Keratinocyte (primary cell): ENCODE measurements at regions not wholly inside any gene's neighbourhood (a gene's known extent, or its start where the extent isn't known, plus 50 kb on each side); places are given as distances from the start of the nearest gene placed in this dataset.

Source experiments
- DNase-seq: peaks from one replicate; pipeline ENCODE4 v3.0.0-alpha.2; 2011; ENCODE audit warnings: low read depth, missing footprints, low spot score
- FAIRE-seq: peaks from 2 replicates; lab custom pipeline; 2011; peaks lifted over from hg19 to GRCh38; lab: Jason Lieb, UNC
- H2AFZ ChIP-seq: 2 replicates; pipeline ENCODE4 v1.6.0; 2012; ENCODE audit warnings: low read length, control low read depth, inconsistent platforms; ENCODE audit not compliant: control insufficient read depth
- H3K27ac ChIP-seq: 2 replicates; pipeline ENCODE4 v1.5.1; 2011; ENCODE audit warnings: low read length; ENCODE audit not compliant: control insufficient read depth, insufficient read depth
- H3K27me3 ChIP-seq: 3 replicates; pipeline ENCODE4 v1.6.0; 2011; ENCODE audit warnings: low read length; ENCODE audit not compliant: control insufficient read depth, insufficient read depth; ENCODE audit errors: extremely low read depth
- H3K36me3 ChIP-seq, 2 experiments: 2 replicates in 1 of 2; 3 replicates in 1 of 2; pipeline ENCODE4 v1.5.1; 2011; ENCODE audit warnings: low read length in 2 of 2, mild to moderate bottlenecking in 1 of 2; ENCODE audit not compliant: control insufficient read depth in 2 of 2, insufficient read depth in 2 of 2; ENCODE audit errors: extremely low read depth in 1 of 2
- H3K4me1 ChIP-seq: 3 replicates; pipeline ENCODE4 v1.5.1; 2011; ENCODE audit warnings: low read length; ENCODE audit not compliant: control insufficient read depth, insufficient read depth; ENCODE audit errors: extremely low read depth
- H3K4me2 ChIP-seq: 3 replicates; pipeline ENCODE4 v1.6.0; 2011; ENCODE audit warnings: low read depth, low read length; ENCODE audit not compliant: control insufficient read depth, insufficient read depth; ENCODE audit errors: extremely low read depth
- H3K4me3 ChIP-seq, 3 experiments: fragments of 200-600 bp in 1 of 3; sonication (generic) in 1 of 3; 2 replicates in 2 of 3; 3 replicates in 1 of 3; pipeline ENCODE4 v1.5.1; 2011 to 2016; ENCODE audit warnings: low read length in 3 of 3, mild to moderate bottlenecking in 3 of 3, control low read depth in 2 of 3, inconsistent platforms in 1 of 3, low read depth in 1 of 3, mixed read lengths in 1 of 3, mixed run types in 1 of 3, moderate library complexity in 1 of 3; ENCODE audit not compliant: control insufficient read depth in 2 of 3, insufficient read depth in 2 of 3; ENCODE audit errors: extremely low read depth in 1 of 3
- H3K79me2 ChIP-seq: 2 replicates; pipeline ENCODE4 v1.6.0; 2012; ENCODE audit warnings: low read length; ENCODE audit not compliant: control insufficient read depth, insufficient read depth
- H3K9ac ChIP-seq: 3 replicates; pipeline ENCODE4 v1.6.0; 2011; ENCODE audit warnings: low read length; ENCODE audit not compliant: control insufficient read depth, insufficient read depth; ENCODE audit errors: extremely low read depth
- H3K9me1 ChIP-seq: 3 replicates; pipeline ENCODE4 v1.6.0; 2011; ENCODE audit warnings: low read length; ENCODE audit not compliant: control insufficient read depth, insufficient read depth; ENCODE audit errors: extremely low read depth
- H3K9me3 ChIP-seq: 2 replicates; pipeline ENCODE4 v1.5.1; 2012; ENCODE audit warnings: low read depth, low read length; ENCODE audit not compliant: control insufficient read depth
- H4K20me1 ChIP-seq: 3 replicates; pipeline ENCODE4 v1.6.0; 2011; ENCODE audit warnings: low read length; ENCODE audit not compliant: control insufficient read depth, insufficient read depth; ENCODE audit errors: extremely low read depth
- CTCF ChIP-seq, 3 experiments: IDR thresholded peaks in 1 of 3; conservative IDR thresholded peaks in 1 of 3; optimal IDR thresholded peaks in 1 of 3; 2 replicates in 2 of 3; 3 replicates in 1 of 3; pipeline versions ENCODE3 to v1.5.1; 2011; ENCODE audit warnings: low read length in 3 of 3, mild to moderate bottlenecking in 3 of 3, moderate library complexity in 2 of 3, control low read depth in 1 of 3, inconsistent platforms in 1 of 3; ENCODE audit not compliant: insufficient read depth in 2 of 3; ENCODE audit errors: extremely low read depth in 1 of 3
- EZH2 ChIP-seq: IDR thresholded peaks from one replicate; pipeline ENCODE4 v1.6.1; 2012; ENCODE audit warnings: inconsistent platforms, mild to moderate bottlenecking, low read length, moderate library complexity
- dilution Hi-C: fragments of 300-500 bp; cut with MboI; formaldehyde crosslinking; loops from one replicate; pipeline ENCODE4 v1.7.0; 2020; ENCODE audit warnings: low sequenced_read_pairs; ENCODE audit not compliant: extremely low pct_ligation_motif_present

DNA sequence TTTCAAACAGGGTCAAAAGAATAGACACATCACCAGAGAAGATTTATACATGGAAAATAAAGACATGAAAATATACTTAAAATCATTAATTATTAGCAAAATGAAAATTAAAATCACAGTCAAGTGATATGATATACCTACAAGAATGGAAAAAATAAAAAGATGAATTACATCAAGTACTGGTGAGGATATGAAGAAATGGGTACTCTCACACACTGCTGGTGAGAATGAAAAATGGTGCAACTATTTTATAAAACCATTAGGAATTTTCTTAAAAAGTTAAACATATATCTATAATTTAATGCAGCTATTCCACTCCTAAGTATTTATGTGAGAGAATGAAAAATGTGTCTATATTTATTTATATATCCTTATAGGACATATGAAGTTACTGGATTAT is 136.3 kb upstream of the GRIK2 start:
- Histone ChIP-seq H3K9ac (no peak overlapping the region), H2AFZ (no peak overlapping the region), H3K4me2 (no peak overlapping the region), H3K9me1 (no peaks in the 10 kb centered on the region), H3K27me3 (no peaks in the 10 kb centered on the region), H3K27ac (no peak overlapping the region), H3K4me3 (no peak overlapping the region), H3K4me1 (no peaks in the 10 kb centered on the region), H3K79me2 (no peaks in the 10 kb centered on the region), H3K36me3 (no peaks in the 10 kb centered on the region), H4K20me1 (no peaks in the 10 kb centered on the region), H3K9me3 (no peaks in the 10 kb centered on the region)
- FAIRE-seq (no peak), DNase-seq (no peak)
- dilution Hi-C loops = no loop called here
- TF ChIP-seq CTCF (optimal IDR thresholded peaks at IDR 0.05 in 1 of 3, IDR thresholded peaks at IDR 0.05 in 1 of 3, conservative IDR thresholded peaks at IDR 0.05 in 1 of 3; ENCODE audit: extremely low read depth in 1 of 3, insufficient read depth in 2 of 3, low read length in 3 of 3) = no peak
- no peak for TF ChIP-seq EZH2

- H2AFZ ChIP-seq = no peak overlapping the region
- H3K4me2 ChIP-seq = no peak overlapping the region
- H3K4me3 ChIP-seq = no peak overlapping the region
- no peak overlapping the region for H3K27ac ChIP-seq
- H3K36me3 ChIP-seq = no peaks in the 10 kb centered on the region
- TF ChIP-seq EZH2 = no peak
- TF ChIP-seq CTCF (optimal IDR thresholded peaks at IDR 0.05 in 1 of 3, IDR thresholded peaks at IDR 0.05 in 1 of 3, conservative IDR thresholded peaks at IDR 0.05 in 1 of 3; ENCODE audit: extremely low read depth in 1 of 3, insufficient read depth in 2 of 3, low read length in 3 of 3) = no peak
- H3K9me1 ChIP-seq = no peaks in the 10 kb centered on the region
- FAIRE-seq (no peak), DNase-seq (no peak)
- H3K9ac ChIP-seq = no peak overlapping the region
- no peaks in the 10 kb centered on the region for H3K9me3 ChIP-seq
- H4K20me1 ChIP-seq = no peaks in the 10 kb centered on the region
- H3K79me2 ChIP-seq = no peaks in the 10 kb centered on the region
- H3K4me1 ChIP-seq = no peaks in the 10 kb centered on the region
- no peaks in the 10 kb centered on the region for H3K27me3 ChIP-seq
- dilution Hi-C loops = no loop called here
Observed at GRCh38 chr6:101259505-101259904, 134.0 kb upstream of the GRIK2 start.
